HG03520 (cell line): ENCODE measurements at regions not wholly inside any gene's neighbourhood (a gene's known extent, or its start where the extent isn't known, plus 50 kb on each side); places are given as distances from the start of the nearest gene placed in this dataset.
"Not testable (repeated sequence)": the region's sequence is repeated elsewhere in the genome, so short reads cannot be mapped to it uniquely, and the experiment has no call there.

Experiments
- ATAC-seq: cut with Tn5 transposase; IDR thresholded peaks from one replicate; pipeline ENCODE4 v1.9.1; 2021; ENCODE audit warnings: mild to moderate bottlenecking, moderate library complexity; ENCODE audit not compliant: unreplicated experiment

- no peak for ATAC-seq
Measured at GRCh38 chr12:46884362-46884761, 58.6 kb upstream of the SLC38A4 start.

- ATAC-seq = no peak
Measured at GRCh38 chr12:46886541-46887041, 60.8 kb upstream of the SLC38A4 start.

- no peak for ATAC-seq
Measured at GRCh38 chr12:46887870-46888269, 62.1 kb upstream of the SLC38A4 start.

- ATAC-seq = no peak
Measured at GRCh38 chr12:46888568-46888967, 62.8 kb upstream of the SLC38A4 start.

GRCh38 chr12:46891306-46891705, 65.5 kb upstream of the SLC38A4 start:
- no peak for ATAC-seq

- ATAC-seq = no peak
Measured at GRCh38 chr12:46892034-46892705, 66.4 kb upstream of the SLC38A4 start.

GRCh38 chr12:46892887-46893286, 67.1 kb upstream of the SLC38A4 start:
- ATAC-seq = no peak

GRCh38 chr12:46893434-46893833, 67.6 kb upstream of the SLC38A4 start:
- no peak for ATAC-seq

GRCh38 chr12:46895726-46896125, 69.9 kb upstream of the SLC38A4 start:
- no peak for ATAC-seq

- ATAC-seq = no peak
Measured at GRCh38 chr12:46896680-46897079, 70.9 kb upstream of the SLC38A4 start.

- ATAC-seq = no peak
Measured at GRCh38 chr12:46898152-46898931, 72.5 kb upstream of the SLC38A4 start.

GRCh38 chr12:46898989-46899388, 73.2 kb upstream of the SLC38A4 start:
- no peak for ATAC-seq

- no peak for ATAC-seq
Measured at GRCh38 chr12:46900734-46901463, 75.1 kb upstream of the SLC38A4 start.

GRCh38 chr12:46901464-46902205, 75.8 kb upstream of the SLC38A4 start:
- ATAC-seq = no peak

- no peak for ATAC-seq
Measured at GRCh38 chr12:46903058-46903457, 77.3 kb upstream of the SLC38A4 start.

GRCh38 chr12:46904406-46905238, 78.8 kb upstream of the SLC38A4 start:
- no peak for ATAC-seq

- ATAC-seq = not testable (repeated sequence)
Measured at GRCh38 chr12:46905239-46905627, 79.4 kb upstream of the SLC38A4 start.

- ATAC-seq = no peak
Measured at GRCh38 chr12:46907791-46908190, 82.0 kb upstream of the SLC38A4 start.

GRCh38 chr12:46908236-46908935, 82.6 kb upstream of the SLC38A4 start:
- ATAC-seq = no peak
